NCI-H2107 treated with DMSO at 0.1 percent for 48 hours (cell line): ENCODE measurements at regions not wholly inside any gene's neighbourhood (a gene's known extent, or its start where the extent isn't known, plus 50 kb on each side); places are given as distances from the start of the nearest gene placed in this dataset.

ENCODE experiments used
- DNase-seq: peaks from one replicate; lab custom pipeline; 2025; ENCODE audit not compliant: unreplicated experiment; lab: John Stamatoyannopoulos, UW

DNA sequence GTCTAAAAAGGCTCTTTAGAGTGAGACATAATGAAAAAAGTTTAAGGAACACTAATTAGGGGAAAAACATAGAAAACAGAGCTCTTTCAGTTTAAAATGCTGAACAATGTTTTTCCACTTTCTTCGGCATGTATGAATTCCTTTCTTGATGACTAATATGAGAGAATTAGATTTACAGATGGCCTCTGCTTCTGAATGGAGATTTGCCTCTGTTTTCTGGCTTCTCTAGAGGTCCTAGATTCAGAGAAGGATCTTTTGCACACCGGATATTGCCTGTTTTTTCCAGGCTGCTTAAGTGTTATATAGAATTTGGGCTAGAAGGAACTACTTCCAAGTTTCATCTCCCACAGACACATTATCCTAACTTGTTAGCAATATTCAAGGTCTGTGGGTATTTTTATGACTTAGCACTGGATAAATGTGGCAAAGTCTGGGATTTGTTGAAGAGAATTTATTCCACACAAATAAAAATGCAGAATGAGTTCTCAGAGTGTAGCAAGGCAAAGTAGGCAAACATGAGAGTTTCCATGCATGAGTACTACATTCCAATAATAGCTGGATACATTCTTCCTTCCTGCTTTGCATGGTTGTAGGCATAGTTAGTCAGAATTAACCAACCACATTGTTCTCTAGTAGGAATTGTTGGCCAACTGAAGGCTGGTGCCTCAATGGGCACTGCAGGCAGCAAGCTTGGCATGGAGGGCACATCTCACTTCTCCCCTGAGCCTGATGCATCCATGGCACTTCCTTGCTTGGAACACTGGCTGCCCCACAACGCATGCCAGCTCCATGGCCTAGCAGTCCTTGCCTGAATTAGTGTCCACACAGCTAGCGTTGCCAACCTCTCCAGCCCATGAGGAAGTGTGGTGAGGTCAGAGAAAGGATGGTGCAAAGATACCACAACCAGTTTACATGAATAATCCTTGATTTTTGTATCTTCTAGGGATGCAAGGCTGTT lies 224.2 kb downstream of the CLIC5 start:
- DNase-seq = no peak

DNA sequence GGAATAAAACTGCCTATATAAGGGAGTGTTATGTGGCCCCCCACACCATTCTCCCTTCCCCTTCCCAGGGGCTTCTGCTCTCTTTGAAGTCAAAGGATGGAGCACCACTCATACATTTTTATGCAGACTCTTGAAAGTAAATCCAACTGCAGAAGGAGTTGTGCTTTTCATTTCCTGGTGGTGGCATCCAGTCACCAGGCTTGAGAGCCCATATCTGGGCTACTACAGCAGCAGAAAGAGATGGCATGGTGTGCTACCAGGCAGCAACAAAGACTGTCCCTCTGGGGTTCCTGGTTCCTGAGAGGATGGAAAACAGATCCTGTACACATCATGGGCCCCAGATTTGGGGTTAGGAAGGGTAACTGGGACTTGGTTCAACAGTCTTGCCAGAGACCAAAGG lies 226.4 kb downstream of the CLIC5 start:
- DNase-seq = no peak

DNA sequence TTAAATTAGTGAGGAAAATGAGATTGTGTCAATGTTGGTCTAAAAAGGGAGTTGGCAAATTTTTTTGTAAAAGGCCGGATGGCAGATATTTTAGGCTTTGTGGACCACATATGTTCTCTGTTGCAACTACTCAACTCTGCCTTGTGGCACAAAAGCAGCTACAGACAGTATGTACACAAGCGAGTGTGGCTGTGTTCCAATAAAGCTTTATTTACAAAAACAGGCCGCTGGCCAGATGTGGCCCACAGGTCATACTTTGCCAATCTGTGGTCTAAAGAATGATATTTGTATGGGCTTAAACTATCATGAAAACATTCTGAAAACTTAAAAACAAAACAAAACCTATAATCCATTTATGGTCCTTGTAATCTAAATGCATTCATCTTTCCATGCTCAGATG lies 228.3 kb downstream of the CLIC5 start:
- no peak for DNase-seq

DNA sequence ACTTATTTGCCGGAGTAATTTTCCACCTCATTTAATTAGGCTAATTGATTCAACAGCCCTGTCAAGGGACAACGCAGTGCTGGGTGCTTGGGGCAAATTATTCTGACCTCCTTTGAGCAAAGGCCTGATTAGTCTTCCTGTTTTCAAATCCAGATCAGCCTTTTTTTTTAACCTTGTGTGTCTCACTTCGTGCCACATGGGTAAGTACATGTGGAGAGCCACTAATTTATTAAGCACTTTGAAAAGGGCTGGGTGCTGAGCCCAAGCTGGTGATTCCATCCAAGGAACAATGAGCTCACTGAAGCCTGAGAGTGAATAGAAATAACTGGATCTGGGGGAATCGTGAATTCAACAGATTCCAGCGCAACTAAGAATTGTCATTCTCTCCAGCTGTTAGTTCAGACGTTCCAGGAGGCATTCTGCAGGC lies 229.3 kb downstream of the CLIC5 start:
- DNase-seq = no peak

DNA sequence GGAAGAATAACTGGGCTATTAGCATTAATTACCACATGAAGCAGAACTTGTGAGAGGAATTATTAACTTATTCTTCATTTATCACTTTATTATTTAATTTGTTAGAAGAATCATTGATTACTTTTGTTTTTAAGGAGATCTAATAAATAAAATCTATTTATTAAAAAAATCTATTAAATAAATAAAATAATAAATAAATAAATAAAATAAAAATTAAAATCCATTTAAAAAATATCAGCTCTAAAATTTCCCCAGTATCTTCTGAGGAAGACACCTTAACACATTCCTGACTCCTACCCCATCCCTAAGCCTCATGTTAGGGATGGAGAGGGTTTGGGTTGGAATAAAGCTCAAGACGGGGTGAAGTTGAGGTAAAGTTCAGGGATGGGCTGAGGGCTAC lies 231.4 kb downstream of the CLIC5 start:
- no peak for DNase-seq

DNA sequence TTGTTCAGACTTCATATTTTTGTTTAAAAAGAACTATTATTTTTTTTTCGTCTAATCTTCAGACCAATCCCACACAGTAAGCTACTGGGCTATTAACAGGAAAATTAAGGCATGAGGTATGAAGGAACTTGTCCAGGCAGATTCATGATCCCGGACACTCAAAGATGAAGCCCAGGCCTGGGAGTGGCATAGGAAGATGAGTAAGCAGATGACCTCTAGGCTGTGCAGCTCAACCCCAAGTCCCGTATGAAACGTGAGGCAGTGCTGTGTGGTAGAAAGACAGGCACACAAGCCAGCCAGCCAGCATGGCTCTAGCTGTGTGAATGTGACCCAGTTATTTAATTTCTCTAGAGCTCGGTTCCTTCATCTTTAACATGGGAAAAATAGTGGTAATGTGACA lies 231.9 kb downstream of the CLIC5 start:
- no peak for DNase-seq

DNA sequence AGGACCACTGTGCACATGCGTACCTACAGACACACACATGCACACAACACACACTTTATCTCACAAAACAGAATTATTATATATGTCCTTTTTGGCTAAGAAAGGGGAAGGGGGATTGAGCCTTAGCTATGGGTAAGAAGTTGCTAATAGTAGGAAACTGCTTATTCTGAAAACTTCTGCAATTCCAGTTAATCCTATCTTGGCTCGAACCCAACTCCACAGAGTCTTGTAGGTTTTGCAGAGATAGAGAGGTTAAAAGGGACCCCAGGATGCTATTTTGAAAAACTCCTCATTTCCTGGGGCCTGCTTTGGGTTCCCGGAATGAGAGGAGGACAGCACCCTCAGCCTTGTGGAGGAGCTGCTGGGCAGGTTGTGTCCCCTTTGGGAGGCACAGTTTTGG lies 233.8 kb downstream of the CLIC5 start:
- no peak for DNase-seq

DNA sequence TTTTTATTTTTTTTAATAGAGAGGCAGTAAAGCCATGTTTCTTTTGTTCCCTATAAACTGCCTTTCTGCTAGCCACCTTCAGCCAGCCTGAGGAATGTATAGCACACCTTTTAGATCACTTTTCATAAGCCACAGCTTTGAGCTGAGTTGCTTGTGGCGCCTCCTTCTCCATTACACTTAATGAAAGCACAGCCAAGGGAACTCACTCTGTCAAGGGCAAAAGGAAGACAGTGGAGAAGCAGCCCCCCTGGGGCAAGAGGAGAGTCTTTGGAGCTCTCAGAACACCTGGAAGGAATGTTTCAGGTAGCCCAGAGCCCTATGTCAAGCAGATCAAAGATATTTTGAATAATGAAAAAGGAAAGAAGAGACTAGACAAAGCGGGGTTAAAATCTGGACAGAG lies 235.1 kb downstream of the CLIC5 start:
- DNase-seq = no peak

DNA sequence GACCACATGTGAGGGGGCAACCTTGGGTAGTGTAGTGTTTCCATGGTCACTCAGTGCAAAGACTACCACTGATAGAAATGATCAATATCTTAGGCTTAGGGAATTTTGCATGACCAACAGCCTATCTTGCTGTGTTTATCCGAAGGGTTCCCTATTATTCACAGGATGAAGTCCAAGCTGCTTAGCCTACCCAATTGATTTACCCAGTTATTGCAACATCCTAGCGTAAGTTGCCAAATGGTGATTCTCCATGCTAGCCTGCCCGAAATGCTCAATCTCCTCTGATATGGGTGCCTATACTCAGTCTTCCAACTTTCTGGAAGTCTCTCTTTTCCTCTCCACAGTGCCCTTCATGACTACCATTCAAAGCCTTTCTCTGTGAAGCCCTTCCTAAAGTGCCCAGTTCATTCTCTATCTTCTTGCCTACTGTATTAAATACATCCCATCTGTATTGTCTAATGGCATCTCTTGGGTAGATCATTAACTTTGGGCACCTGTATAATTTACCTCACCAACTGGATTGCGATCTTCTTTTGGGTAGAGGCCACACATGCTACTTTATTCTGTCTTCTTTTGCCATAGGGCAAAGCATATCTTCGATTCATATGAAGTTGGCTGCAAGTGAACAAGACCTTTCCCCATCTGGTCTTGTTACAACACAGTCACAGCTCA lies 240.5 kb downstream of the CLIC5 start:
- no peak for DNase-seq

DNA sequence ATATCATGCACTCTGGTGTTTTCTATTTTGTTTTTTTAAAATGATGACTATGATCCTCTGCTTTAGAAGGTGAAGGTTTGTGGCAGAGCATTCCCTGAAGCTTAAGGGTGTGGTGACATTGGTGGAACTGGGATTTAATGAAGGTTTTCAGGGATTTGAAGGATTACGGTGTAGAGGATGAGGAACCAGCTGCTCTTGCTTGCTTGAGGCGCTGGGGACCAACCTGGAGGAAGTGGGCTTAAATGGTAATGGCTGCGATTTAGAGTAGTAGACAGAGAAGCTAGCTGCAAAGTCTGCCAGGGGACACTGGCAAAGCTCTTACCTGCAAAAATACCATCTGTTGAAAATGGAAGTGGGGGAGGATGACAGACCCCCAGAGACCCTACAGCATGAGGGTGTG lies 241.8 kb downstream of the CLIC5 start:
- DNase-seq = no peak

DNA sequence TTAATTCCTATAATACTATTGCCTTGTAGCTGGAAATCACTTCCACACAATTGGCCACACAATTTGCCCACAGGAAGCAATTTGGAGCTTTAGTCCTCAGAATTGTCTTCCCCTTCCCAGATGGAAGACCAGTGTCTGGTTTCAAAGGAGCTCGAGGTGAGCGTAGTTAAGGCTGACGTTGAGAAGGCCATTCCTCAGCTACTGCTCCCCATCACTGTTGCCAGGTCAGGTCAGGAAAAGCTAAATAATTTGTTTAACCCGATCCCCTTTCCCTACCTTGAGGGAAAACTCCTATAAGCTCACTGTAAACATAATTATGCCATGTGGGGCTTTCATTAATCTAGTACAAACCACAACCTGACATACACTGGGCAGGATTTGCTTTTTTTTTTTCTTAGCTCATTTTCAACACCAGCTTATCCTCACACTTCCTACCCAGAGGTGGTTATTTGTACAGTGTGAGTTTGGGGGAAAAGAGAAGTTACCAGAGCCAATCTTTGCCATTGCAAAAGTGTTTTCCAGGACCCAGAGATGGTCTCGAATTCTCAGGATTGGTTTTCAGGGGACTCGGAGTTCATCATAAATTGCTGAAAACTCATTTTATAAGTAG lies 242.7 kb downstream of the CLIC5 start:
- no peak for DNase-seq

DNA sequence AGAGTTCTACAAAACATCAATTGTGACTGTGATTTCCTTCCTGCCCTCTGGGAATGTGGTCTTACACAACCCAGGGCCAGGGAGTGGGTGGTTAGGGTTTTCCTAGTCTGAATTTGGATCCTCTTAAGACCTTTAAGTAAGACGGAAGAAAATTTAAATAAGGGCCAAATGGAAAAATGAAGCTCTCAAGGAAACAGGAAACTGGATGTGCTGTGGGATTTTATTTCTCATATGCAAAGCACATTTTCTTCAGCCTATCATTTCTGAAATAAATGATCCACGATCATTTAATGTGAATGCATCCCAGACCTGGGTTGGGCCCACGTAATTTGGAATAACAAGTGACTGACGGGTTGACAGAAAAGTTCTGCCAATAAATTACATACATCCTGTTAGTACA lies 243.6 kb downstream of the CLIC5 start:
- DNase-seq = no peak

DNA sequence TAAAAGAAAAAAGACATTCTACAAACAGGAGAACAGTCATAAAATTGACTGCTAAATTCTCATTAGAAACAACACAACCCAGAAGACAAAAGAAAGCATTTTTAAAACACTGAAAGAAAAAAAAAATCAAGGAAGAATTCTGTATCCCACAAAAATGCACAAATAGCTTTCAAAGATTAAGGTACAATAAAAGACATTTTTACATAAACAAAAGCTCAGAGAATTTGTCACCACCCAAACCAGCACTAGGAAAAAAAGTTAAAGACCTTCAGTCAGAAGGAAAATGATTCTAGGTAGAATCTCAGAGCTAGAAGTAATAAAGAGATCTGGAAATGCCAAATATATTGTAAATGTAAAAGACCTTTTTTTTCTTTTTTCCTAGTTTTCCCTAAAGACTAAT lies 252.4 kb downstream of the CLIC5 start:
- DNase-seq = no peak

DNA sequence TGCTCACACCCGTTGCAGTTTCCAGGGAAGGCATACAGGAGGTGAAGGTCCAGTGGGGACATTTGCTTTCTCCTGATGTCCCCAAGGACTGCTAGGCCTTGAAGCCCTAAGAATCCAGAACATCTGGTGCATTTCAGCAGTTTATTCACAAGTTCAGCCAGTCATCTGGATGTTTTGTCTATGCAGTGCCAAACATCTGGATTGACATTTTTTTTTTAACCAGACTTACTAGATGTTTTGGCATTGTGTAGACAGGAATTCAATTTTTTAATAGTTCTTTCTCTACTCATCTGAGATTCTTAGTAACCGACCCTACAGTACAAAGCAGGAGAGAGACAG lies 256.2 kb downstream of the CLIC5 start:
- no peak for DNase-seq

DNA sequence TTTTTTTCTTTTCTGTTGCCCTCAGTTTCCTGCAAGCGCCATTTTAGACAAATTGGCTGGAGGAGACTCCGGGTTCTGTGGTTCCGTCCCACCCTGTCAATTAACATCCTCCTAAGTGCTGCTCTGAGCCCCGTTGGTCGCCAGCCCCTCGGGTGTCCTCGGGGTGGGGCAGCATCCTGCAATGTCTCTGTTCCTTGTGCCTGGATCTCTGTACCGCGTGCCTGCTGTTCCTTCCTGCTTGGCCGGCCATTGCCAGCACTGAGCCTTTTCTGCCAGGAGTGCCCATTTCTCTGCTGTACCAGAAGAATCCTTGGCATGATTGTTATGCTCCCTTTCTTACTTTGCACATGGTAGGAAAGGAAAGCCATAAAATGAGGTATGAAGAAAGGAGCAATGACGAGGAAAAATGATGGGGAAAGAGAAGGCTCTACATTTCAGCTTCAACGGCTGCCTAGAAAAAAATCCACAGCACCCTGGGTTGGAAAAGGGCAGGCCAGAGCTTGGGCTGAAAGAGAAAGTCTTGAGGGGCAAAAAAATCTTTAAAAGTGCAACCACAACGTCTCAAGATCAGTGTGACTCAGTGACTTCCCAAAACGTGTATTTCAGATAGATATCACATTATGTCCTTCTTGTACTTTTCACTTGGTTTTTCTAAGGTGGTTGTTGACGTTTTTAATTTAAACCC lies 256.7 kb downstream of the CLIC5 start:
- DNase-seq = no peak

DNA sequence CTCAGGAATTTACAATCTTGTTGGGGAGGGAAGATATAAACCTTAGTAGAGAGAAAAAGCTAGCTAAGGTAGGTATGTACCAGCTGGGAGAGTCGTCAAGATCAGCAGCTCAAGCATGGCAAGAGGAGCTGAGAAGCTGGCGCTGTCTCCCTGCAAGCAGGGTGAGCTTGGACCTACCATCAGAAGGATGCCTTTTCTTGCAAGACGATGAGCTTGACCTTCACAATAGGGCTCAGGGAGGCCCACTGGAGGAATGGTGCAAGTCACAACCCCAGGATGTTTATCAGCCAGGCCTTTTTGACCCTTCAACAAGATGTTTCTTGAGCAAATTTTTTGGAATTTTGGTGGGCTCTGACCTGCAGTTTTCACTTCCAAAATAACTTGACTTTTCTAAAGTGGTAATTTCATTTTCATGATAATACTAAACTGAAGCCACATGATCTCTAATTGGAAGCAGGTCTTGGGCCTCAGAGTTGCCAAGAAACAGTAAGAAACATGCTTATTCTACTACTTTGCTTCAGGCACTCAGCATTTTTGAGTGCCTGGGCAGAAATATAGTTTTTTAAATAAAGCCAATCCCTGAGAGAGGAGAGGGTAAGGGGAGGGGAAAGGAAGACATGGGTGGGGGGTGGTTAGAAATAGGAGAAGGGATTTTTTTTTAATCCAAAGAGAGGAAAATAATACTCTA lies 258.1 kb downstream of the CLIC5 start:
- no peak for DNase-seq

DNA sequence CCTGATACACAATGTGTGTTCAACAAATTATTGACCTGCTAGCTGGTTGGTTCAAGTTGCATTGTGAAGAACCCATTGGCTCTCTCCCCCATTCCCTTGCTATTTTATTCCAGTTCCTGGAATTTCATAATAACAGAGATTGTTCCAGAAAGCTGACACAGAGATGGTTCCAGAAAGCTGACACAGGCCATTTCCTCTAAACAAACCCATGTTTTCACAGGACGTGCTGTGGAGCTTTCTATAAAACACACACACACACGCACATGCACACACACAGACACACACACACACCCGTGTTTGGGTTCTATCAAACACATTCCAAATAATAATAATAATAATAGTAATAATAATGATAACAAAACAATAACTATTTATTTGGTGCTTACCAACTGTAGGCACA lies 259.1 kb downstream of the CLIC5 start:
- no peak for DNase-seq

DNA sequence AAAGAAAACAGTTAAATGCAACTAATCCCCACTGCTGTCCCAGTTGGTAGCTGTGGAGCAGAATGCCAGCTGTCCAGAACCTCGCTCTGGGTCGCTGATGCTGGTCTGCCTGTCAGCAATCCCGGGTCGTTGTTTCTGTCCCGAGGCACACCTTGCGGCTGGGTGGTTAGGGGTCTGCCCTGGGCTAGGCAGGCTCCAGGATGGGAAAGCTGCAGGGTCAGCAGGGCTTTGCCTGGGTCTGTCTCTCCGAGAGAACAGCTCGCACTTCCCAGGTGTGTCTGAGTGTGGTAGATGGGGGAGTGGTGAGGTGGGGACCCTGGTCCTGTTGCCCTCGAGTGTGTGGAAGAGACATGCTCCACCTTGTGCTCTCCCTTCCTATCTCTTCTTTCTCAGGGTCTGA lies 261.2 kb downstream of the CLIC5 start:
- DNase-seq = no peak

DNA sequence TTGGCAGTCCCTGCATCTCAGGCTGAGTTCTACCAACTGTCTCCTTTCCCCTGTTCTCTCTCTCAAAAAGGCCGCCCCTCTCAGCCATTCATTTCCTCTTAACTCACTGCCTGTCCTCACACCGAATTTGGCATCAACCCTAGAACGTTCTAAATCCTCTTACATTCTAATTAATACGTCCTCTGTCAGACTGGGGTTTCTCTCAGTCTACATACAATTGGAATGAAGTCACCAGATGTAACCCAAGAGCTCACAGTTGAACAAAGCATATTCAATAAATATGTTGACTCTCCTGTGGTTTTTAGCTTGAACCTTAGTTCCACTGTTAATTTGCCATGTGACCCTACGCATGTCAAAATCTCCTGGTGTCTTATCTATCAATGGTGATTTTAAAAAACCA lies 269.6 kb downstream of the CLIC5 start:
- DNase-seq = peak; percentile 0

DNA sequence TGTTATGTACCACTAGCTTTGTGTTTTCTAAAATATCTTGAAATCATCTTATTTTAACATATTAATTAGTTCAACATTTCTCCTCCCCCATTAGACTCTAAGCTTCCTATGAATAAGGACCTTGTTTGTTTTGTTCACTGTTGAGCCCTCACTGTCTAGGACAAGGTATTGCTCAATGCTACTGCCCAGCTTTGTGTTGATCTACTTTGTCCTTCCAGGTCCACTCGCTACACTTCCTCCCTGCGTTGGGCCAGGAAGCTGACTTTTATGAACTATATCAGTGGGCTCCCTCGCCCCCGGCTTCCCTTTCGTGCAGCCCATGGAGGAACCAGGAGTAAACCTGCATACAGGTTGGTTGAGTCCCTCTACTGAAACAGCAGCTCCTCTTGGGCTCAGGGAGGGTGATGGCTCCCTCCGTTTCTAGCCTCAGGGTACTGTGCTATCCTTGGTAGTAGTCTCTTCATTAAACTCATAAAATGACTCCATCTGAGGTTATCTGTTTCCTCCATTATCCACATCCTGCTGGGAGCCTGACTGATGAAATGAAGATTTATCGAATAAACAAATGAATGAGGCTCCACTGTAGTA lies 272.5 kb downstream of the CLIC5 start:
- no peak for DNase-seq

DNA sequence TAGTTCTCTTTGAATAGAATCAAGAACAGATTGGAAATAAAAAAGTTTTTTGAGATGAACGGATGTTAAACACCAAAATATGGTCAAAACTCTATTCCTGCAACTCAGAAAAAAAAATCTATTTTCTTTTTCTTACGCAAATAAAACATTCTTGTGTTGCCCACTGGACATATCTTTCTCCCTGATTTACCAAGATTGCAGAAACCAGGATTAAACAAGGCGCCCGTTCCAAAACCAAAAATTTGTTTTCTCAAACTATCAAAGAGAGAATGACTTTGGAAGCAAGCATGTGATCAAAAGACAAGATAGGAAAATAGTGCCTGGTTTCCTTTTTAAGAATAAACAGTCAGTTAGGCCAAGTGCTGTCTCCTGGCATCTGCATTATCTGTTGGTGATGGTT lies 273.1 kb downstream of the CLIC5 start:
- DNase-seq = no peak
